HG02943 (cell line): ENCODE measurements at regions not wholly inside any gene's neighbourhood (a gene's known extent, or its start where the extent isn't known, plus 50 kb on each side); places are given as distances from the start of the nearest gene placed in this dataset.
A peak's percentile ranks its signal among the peaks of the same experiment; 100 is the strongest.
"Not testable (repeated sequence)": the region's sequence is repeated elsewhere in the genome, so short reads cannot be mapped to it uniquely, and the experiment has no call there.

Experiments
- ATAC-seq: cut with Tn5 transposase; IDR thresholded peaks from one replicate; pipeline ENCODE4 v1.9.1; 2021; ENCODE audit warnings: mild to moderate bottlenecking, low read depth, moderate library complexity; ENCODE audit not compliant: unreplicated experiment

DNA sequence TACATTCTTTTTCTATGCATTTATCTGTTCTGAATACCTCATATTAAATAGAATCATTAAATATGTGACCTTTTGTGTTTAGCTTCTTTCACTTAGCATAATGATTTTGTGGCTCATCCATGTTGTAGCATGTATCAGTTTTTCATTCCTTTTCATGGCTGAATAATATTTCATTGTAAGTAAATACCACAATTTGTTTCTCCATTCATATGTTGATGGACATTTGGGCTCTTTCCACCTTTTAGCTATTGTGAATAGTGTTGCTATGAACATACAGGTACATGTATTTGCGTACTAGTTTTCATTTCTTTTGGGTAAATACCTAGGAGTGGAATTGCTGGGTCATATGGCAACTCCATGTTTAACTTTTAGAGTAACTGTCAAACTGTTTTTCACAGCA, 85.1 kb downstream of the GNL3L start:
- ATAC-seq = no peak

DNA sequence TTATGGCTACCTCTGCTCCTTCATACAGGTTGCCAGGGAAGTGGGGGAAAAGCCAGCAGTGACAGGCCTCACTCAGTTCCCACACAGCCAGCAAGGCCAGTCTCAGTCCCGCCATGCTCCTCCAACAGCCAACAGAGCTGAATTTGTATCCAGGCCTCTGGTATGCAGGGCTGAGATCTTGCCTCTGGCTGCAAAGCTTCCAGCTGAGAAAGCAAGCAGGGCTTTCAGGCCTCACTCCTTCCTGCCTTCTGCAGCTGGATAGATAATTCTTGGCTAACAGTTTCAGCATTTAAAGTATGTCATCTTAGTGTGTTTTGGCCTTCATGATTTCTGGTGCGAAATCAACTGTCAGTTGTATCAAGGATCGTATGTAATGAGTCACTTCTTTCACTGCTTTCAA, 103.6 kb downstream of the GNL3L start:
- no peak for ATAC-seq

DNA sequence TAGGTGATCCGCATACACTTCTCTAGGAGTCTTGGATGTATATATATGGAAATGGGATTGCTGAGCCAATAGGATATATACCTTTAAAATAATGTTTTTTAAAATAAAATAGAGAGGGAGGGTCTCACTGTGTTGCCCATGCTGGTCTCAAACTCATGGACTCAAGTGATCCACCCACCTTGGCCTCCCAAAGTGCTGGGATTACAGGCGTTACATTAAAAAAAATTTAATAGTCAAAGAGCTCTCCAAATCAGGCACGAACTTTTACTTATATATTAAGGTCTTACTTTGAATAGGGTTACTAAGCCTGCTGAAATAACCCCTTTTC, 109.0 kb downstream of the GNL3L start:
- ATAC-seq = no peak

DNA sequence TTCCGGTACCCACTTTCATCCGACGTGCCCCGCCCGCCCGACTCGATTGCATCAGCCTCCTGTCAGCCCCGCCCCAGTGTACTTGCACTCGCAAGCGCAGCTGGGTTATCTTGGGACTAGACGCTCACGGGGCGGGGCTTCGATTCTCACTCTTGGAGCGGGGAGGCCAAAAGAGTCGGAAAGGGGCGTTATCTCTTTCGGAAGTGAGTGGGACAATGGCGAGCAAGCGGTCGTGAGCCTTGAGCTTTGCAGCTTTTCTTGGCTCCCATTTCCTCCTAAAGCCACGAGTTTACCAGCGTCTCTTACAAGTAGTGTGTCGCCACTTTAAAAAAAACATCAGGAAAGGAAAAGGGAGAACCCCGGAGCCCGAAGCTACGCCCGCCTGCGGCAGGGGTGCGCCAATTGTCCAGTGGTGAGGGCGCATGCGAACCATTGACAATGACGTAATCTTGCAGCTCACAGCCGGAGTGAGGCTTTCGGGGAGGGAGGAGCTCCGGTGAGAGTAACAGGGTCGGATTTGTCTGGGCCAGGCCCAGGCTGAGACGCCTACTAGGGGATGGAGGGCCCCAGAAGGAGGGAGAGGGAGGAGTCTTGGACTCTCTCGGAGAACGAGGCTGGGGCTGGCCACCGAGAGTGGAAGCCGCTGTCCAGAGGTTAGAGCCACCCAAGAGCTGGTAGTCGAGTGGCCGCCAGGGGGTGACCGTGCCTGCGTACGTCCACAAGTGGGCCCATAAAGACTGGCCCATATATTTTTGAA, 109.5 kb downstream of the GNL3L start:
- peak; percentile 92 for ATAC-seq

DNA sequence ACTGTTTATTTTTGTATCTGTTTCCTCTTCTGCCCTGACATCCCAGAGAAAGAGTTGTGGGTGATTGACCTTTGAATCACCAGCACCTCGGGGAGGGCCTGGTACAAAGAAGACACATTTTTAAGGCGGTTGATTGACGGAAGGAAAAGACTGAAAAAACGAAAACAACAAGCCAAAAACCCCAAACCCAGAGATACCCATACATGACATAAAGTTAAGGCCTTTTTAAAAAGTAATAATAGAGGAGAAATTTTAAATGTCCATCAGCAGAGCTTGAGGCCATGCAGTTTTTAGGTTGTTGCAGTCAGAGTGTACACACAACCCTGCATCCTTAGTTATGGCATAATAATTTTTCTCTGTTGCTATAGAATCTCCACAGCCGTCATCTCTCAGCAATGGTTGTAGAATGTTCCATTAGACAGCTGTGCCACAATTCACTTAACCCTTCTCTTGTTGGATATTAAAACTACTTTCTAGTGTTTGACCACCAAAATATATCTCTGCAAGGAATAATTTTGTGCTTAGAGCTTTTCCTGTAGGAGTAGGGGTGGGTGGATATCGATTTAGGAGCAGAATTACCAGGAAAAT, 110.2 kb downstream of the GNL3L start:
- ATAC-seq = no peak

DNA sequence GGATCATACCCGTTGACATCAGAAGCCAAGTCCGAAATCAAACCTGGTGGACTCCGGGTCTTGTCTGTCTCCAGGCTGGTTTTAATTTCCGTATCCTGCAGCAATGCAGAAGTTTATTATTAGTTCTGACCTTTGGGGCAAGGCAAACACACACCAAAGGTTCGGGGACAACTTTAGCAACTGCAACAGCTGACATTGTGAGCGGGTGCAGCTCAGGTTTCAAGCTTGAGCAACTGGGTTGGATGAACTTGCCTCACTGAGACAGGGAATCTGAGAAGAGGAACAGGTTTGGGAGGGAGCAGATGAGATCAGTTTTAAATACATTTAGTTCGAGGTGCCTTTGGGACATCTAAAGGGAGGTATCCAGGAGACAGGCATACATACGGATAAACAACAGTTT, 110.7 kb downstream of the GNL3L start:
- ATAC-seq = no peak

DNA sequence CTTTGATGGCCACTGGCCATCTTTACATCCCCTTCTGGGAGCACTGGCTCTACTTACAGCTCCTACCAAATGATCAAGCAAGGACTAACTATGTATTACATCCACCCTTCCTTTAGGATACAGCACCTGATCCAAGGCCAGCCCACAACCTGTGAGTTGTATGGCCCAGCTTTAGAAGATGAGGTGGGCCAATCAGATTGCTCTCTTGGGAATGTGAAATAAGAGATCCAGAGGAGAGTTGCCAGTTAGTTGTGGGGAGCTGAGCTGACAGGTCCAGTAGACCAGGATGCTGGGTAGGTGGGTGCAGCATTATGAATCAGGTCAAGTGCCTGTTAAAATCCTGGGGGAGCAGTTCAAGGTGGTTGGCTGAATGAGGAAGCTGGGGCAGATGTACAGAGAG, 111.5 kb downstream of the GNL3L start:
- no peak for ATAC-seq

DNA sequence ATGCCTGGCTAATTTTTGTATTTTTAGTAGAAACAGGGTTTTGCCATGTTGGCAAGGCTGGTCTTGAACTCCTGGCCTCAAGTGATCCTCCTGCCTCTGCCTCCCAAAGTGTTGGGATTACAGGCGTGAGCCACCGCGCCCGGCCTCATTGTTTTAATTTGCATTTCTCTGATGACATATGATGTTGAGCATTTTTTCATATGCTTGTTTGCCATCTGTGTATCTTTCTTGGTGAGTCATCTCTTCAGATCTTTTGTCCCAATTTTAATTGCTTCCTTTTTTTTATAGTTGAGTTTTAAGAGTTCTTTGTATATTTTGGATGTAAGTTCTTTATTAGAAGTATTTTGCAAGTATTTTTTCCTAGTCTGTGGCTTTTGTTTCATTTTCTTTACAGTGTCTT, 117.6 kb downstream of the GNL3L start:
- not testable (repeated sequence) for ATAC-seq

DNA sequence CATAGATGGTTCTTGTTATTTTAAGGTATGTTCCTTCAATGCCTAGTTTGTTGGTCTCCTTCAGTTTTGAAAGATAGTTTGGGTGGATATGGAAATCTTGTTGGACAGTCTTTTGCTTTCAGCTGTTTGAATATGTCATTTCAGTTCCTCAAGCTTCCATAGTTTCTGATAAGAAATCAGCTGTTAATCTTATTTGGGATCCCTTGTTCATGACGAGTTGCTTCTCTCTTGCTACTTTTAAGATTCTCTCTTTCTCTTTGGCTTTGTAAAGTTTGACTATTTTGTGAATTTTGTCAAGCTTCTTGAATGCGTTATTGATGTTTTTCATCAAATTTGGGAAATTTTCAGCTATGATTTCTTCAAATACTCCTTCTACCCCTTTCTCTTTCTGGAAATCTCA, 129.5 kb downstream of the GNL3L start:
- no peak for ATAC-seq

DNA sequence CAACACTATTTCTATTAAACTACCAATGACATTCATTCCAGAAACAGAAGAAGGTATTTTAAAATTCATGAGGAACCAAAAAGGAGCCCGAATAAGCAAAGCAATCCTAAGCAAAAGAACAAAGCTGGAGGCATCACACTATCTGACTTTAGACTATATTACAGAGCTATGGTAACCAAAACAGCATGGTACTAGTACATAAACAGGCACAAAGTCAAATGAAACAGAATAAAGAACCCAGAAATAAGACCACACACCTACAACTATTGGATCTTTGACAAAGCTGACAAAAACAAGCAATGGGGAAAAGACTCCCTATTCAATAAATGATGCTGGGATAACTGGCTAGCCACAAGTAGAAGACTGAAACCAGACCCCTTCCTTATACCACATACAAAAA, 122.3 kb downstream of the ITIH6 start:
- no peak for ATAC-seq

DNA sequence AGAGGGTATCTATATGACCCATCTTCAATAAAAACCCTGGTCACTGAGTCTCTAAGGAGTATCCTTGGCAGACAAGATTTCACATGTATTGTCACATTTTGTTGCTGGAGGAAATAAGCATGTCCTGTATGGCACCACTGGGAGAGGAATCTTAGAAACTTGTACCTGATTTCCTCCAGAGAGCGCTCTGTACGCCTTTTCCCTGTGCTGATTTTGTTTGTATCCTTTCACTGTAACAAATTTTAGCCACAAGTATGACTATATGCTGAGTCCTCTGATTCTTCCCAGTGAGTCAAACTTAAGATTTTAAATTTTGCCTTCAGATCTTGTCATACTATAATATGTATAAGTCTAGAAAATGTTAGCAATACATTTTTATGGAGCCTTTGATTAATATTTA, 102.8 kb downstream of the ITIH6 start:
- ATAC-seq = no peak

DNA sequence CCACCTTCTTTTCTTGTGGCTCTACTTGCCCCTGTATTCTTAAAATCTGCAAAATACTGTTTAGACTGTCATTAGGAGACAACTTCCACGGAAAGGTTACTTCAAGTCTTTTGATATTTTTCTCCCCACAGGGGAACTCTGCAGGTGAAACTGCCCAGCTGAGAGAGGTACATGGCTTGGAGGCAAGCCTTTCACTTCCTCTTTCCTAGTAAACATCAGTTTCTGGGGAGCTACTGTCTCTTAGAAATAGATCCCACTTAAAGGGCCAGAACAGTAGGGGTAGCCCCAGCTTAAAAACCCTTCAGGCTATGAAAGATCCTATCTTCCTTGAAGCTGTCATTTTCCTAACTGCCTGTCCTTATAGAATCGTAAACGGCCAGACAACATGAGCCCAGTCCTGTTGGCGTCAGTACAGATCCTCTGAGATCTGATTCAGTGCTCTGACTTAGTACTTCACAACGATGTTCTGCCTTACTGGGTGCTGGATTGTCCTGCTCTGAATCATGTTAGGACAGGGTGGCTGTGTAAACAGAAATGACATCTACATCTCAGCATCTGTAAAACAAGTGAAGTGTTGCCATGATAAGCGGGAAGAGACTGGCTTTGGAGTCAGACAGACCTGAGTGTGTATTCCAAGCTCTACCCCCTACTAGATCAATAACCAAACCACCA, 102.1 kb downstream of the ITIH6 start:
- ATAC-seq = peak; percentile 99
